ENCODE measurements at regions not wholly inside any gene's neighbourhood (a gene's known extent, or its start where the extent isn't known, plus 50 kb on each side); places are given as distances from the start of the nearest gene placed in this dataset.

- TF ChIP-seq, protein P1, sequence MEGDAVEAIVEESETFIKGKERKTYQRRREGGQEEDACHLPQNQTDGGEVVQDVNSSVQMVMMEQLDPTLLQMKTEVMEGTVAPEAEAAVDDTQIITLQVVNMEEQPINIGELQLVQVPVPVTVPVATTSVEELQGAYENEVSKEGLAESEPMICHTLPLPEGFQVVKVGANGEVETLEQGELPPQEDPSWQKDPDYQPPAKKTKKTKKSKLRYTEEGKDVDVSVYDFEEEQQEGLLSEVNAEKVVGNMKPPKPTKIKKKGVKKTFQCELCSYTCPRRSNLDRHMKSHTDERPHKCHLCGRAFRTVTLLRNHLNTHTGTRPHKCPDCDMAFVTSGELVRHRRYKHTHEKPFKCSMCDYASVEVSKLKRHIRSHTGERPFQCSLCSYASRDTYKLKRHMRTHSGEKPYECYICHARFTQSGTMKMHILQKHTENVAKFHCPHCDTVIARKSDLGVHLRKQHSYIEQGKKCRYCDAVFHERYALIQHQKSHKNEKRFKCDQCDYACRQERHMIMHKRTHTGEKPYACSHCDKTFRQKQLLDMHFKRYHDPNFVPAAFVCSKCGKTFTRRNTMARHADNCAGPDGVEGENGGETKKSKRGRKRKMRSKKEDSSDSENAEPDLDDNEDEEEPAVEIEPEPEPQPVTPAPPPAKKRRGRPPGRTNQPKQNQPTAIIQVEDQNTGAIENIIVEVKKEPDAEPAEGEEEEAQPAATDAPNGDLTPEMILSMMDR (IDR thresholded peaks at IDR 0.05) = no peak
- TF ChIP-seq POLR2A (IDR thresholded peaks at IDR 0.05) = no peak
Measured at GRCh38 chr4:17286752-17287460, 225.0 kb downstream of the QDPR start.
